ENCODE measurements at regions not wholly inside any gene's neighbourhood (a gene's known extent, or its start where the extent isn't known, plus 50 kb on each side); places are given as distances from the start of the nearest gene placed in this dataset.

DNA sequence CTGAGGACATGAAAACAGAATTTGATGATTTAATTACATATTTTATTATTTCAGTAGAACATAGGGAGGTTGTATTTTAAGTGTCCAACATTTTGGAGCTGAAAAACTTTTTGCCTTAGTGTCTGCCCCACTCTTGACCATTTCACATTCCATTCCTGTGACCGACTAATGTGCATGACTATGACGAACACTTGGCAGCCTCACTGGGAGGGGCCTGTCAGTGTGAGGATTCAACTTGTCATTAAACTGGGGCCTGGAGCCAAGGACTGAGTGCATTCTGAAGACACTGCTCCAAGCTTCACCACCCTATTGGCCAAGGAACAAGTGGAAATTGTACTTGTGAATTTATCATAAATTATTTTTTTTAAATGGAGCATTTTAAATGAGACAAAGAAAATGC is 661.3 kb downstream of the BCKDHB start:
- H3K4me3 ChIP-seq, result no peak overlapping the region
- H3K79me2 ChIP-seq (replicated peaks; ENCODE audit: insufficient read depth), result no peaks in the 10 kb centered on the region
- H3K27ac ChIP-seq (ENCODE audit: low read depth), result no peak overlapping the region
- Mint-ChIP-seq H3K4me1 (no peaks in the 10 kb centered on the region), H3K27me3 (ENCODE audit: insufficient read depth, low read depth, poor library complexity) (no peaks in the 10 kb centered on the region), H3K27ac (no peak overlapping the region), H3K9me3 (no peaks in the 10 kb centered on the region), H3K4me3 (no peak overlapping the region), H3K36me3 (ENCODE audit: low read depth) (no peaks in the 10 kb centered on the region)
- H3K4me1 ChIP-seq (ENCODE audit: insufficient read depth), result no peaks in the 10 kb centered on the region
- ATAC-seq, result peak; percentile 31; the same call in 1 of the 3 replicates
- H4K20me1 ChIP-seq (replicated peaks; ENCODE audit: insufficient read depth), result no peaks in the 10 kb centered on the region
- DNase-seq (ENCODE audit: low spot score), result peak; percentile 20
- no peak overlapping the region for H2AFZ ChIP-seq
- no peak for TF ChIP-seq EZH2phosphoT487 (IDR thresholded peaks at IDR 0.05; ENCODE audit: unreplicated experiment)
- H3K36me3 ChIP-seq (ENCODE audit: insufficient read depth), result no peaks in the 10 kb centered on the region
- H3K4me2 ChIP-seq, result no peak overlapping the region
- H3F3A ChIP-seq (replicated peaks; ENCODE audit: low read depth), result no peaks in the 10 kb centered on the region
- no peaks in the 10 kb centered on the region for H3K27me3 ChIP-seq (ENCODE audit: insufficient read depth)
- no peaks in the 10 kb centered on the region for H3K9me2 ChIP-seq (ENCODE audit: insufficient read depth)

DNA sequence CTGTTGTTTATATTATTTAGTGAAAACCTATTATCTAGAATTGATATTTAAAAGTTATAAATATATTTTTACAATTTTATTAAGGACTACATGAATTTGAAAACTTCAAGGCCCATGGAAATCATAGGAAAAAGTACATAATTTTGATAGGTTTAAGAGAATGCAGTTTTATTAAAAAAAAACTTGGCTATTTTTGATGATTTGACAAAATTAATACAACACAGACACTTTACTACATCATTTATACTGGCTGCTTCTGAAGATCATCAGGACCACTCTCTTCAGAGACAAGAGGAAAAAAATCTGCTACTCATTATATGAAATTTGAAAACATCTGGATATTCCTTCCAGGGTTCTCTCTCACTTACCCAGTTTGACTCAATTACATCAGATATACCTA is 637.7 kb downstream of the BCKDHB start:
- no peak for ATAC-seq
- TF ChIP-seq POLR2AphosphoS5 (IDR thresholded peaks at IDR 0.05; ENCODE audit: low read depth), result no peak
- TF ChIP-seq ZNF331 (CRISPR knock-in tag; IDR thresholded peaks at IDR 0.05; ENCODE audit: low read depth), result no peak
- TF ChIP-seq EZH2phosphoT487 (IDR thresholded peaks at IDR 0.05; ENCODE audit: unreplicated experiment), result no peak
- TF ChIP-seq CREB1 (CRISPR knock-in tag; IDR thresholded peaks at IDR 0.05; ENCODE audit: low read depth), result no peak
- TF ChIP-seq NANOG (IDR thresholded peaks at IDR 0.05; ENCODE audit: borderline replicate concordance), result no peak
- TF ChIP-seq, protein P1, sequence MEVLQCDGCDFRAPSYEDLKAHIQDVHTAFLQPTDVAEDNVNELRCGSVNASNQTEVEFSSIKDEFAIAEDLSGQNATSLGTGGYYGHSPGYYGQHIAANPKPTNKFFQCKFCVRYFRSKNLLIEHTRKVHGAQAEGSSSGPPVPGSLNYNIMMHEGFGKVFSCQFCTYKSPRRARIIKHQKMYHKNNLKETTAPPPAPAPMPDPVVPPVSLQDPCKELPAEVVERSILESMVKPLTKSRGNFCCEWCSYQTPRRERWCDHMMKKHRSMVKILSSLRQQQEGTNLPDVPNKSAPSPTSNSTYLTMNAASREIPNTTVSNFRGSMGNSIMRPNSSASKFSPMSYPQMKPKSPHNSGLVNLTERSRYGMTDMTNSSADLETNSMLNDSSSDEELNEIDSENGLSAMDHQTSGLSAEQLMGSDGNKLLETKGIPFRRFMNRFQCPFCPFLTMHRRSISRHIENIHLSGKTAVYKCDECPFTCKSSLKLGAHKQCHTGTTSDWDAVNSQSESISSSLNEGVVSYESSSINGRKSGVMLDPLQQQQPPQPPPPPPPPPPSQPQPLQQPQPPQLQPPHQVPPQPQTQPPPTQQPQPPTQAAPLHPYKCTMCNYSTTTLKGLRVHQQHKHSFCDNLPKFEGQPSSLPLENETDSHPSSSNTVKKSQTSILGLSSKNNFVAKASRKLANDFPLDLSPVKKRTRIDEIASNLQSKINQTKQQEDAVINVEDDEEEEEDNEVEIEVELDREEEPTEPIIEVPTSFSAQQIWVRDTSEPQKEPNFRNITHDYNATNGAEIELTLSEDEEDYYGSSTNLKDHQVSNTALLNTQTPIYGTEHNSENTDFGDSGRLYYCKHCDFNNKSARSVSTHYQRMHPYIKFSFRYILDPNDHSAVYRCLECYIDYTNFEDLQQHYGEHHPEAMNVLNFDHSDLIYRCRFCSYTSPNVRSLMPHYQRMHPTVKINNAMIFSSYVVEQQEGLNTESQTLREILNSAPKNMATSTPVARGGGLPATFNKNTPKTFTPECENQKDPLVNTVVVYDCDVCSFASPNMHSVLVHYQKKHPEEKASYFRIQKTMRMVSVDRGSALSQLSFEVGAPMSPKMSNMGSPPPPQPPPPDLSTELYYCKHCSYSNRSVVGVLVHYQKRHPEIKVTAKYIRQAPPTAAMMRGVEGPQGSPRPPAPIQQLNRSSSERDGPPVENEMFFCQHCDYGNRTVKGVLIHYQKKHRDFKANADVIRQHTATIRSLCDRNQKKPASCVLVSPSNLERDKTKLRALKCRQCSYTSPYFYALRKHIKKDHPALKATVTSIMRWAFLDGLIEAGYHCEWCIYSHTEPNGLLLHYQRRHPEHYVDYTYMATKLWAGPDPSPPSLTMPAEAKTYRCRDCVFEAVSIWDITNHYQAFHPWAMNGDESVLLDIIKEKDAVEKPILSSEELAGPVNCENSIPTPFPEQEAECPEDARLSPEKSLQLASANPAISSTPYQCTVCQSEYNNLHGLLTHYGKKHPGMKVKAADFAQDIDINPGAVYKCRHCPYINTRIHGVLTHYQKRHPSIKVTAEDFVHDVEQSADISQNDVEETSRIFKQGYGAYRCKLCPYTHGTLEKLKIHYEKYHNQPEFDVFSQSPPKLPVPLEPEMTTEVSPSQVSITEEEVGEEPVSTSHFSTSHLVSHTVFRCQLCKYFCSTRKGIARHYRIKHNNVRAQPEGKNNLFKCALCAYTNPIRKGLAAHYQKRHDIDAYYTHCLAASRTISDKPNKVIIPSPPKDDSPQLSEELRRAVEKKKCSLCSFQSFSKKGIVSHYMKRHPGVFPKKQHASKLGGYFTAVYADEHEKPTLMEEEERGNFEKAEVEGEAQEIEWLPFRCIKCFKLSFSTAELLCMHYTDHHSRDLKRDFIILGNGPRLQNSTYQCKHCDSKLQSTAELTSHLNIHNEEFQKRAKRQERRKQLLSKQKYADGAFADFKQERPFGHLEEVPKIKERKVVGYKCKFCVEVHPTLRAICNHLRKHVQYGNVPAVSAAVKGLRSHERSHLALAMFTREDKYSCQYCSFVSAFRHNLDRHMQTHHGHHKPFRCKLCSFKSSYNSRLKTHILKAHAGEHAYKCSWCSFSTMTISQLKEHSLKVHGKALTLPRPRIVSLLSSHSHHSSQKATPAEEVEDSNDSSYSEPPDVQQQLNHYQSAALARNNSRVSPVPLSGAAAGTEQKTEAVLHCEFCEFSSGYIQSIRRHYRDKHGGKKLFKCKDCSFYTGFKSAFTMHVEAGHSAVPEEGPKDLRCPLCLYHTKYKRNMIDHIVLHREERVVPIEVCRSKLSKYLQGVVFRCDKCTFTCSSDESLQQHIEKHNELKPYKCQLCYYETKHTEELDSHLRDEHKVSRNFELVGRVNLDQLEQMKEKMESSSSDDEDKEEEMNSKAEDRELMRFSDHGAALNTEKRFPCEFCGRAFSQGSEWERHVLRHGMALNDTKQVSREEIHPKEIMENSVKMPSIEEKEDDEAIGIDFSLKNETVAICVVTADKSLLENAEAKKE (CRISPR knock-in tag; IDR thresholded peaks at IDR 0.05), result no peak
- TF ChIP-seq JUNB (IDR thresholded peaks at IDR 0.05; ENCODE audit: unreplicated experiment), result no peak
- TF ChIP-seq EZH2 (IDR thresholded peaks at IDR 0.05; ENCODE audit: low read depth, unreplicated experiment), result no peak
- TF ChIP-seq STAT1 (IDR thresholded peaks at IDR 0.05; ENCODE audit: unreplicated experiment), result no peak
- TF ChIP-seq, protein P2, sequence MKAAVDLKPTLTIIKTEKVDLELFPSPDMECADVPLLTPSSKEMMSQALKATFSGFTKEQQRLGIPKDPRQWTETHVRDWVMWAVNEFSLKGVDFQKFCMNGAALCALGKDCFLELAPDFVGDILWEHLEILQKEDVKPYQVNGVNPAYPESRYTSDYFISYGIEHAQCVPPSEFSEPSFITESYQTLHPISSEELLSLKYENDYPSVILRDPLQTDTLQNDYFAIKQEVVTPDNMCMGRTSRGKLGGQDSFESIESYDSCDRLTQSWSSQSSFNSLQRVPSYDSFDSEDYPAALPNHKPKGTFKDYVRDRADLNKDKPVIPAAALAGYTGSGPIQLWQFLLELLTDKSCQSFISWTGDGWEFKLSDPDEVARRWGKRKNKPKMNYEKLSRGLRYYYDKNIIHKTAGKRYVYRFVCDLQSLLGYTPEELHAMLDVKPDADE (IDR thresholded peaks at IDR 0.05), result no peak
- TF ChIP-seq, protein P3, sequence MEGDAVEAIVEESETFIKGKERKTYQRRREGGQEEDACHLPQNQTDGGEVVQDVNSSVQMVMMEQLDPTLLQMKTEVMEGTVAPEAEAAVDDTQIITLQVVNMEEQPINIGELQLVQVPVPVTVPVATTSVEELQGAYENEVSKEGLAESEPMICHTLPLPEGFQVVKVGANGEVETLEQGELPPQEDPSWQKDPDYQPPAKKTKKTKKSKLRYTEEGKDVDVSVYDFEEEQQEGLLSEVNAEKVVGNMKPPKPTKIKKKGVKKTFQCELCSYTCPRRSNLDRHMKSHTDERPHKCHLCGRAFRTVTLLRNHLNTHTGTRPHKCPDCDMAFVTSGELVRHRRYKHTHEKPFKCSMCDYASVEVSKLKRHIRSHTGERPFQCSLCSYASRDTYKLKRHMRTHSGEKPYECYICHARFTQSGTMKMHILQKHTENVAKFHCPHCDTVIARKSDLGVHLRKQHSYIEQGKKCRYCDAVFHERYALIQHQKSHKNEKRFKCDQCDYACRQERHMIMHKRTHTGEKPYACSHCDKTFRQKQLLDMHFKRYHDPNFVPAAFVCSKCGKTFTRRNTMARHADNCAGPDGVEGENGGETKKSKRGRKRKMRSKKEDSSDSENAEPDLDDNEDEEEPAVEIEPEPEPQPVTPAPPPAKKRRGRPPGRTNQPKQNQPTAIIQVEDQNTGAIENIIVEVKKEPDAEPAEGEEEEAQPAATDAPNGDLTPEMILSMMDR (conservative IDR thresholded peaks at IDR 0.05; ENCODE audit: low read depth in 2 of 2), result no peak
- TF ChIP-seq ZNF114 (CRISPR knock-in tag; IDR thresholded peaks at IDR 0.05), result no peak

More for the DNA sequence above, 637.7 kb downstream of the BCKDHB start:
- H3K79me2 ChIP-seq (replicated peaks; ENCODE audit: insufficient read depth), result no peaks in the 10 kb centered on the region
- no peaks in the 10 kb centered on the region for H3K27me3 Mint-ChIP-seq (ENCODE audit: insufficient read depth, low read depth, poor library complexity)
- peaks cover 14% of the 10 kb centered on the region for H3K9me3 Mint-ChIP-seq
- no peaks in the 10 kb centered on the region for H3K4me1 Mint-ChIP-seq
- H3K4me2 ChIP-seq, result no peak overlapping the region
- no peaks in the 10 kb centered on the region for H3F3A ChIP-seq (replicated peaks; ENCODE audit: low read depth)
- no peaks in the 10 kb centered on the region for H4K20me1 ChIP-seq (replicated peaks; ENCODE audit: insufficient read depth)
- H3K27ac ChIP-seq (ENCODE audit: low read depth), result no peak overlapping the region
- H3K36me3 Mint-ChIP-seq (ENCODE audit: low read depth), result peaks cover 4% of the 10 kb centered on the region; the same call in 1 of the 3 replicates
- H2AFZ ChIP-seq, result no peak overlapping the region
- no peaks in the 10 kb centered on the region for H3K9me2 ChIP-seq (ENCODE audit: insufficient read depth)
- no peaks in the 10 kb centered on the region for H3K4me1 ChIP-seq (ENCODE audit: insufficient read depth)
- no peak overlapping the region for H3K4me3 Mint-ChIP-seq
- H3K36me3 ChIP-seq (ENCODE audit: insufficient read depth), result no peaks in the 10 kb centered on the region
- no peaks in the 10 kb centered on the region for H3K27me3 ChIP-seq (ENCODE audit: insufficient read depth)
- H3K4me3 ChIP-seq, result no peak overlapping the region
- no peak for DNase-seq (ENCODE audit: low spot score)
- no peak overlapping the region for H3K27ac Mint-ChIP-seq

Data from GM23338 (cell line).